Upper lobe of right lung (tissue), 1 donor: ENCODE measurements at regions not wholly inside any gene's neighbourhood (a gene's known extent, or its start where the extent isn't known, plus 50 kb on each side); places are given as distances from the start of the nearest gene placed in this dataset.

Source experiments
- ATAC-seq: fragments of 200-7000 bp; cut with Tn5 transposase; one replicate; pipeline ENCODE4 v1.9.1; 2020; ENCODE audit warnings: mild to moderate bottlenecking, moderate library complexity
- DNase-seq: peaks from one replicate; pipeline ENCODE4 v3.0.0-alpha.2; 2020
- H3K27ac ChIP-seq: fragments of 200-600 bp; one replicate; pipeline ENCODE4 v1.8.0; 2022
- H3K27me3 ChIP-seq: fragments of 200-600 bp; one replicate; pipeline ENCODE4 v1.8.0; 2022; ENCODE audit warnings: mild to moderate bottlenecking
- H3K36me3 ChIP-seq: fragments of 200-600 bp; one replicate; pipeline ENCODE4 v1.8.0; 2022
- H3K4me1 ChIP-seq: fragments of 200-600 bp; one replicate; pipeline ENCODE4 v1.8.0; 2022
- H3K4me3 ChIP-seq: fragments of 200-600 bp; one replicate; pipeline ENCODE4 v1.8.0; 2022; ENCODE audit warnings: mild to moderate bottlenecking
- H3K9me3 ChIP-seq: fragments of 200-600 bp; one replicate; pipeline ENCODE4 v1.8.0; 2022
- CTCF ChIP-seq: fragments of 200-600 bp; IDR thresholded peaks from one replicate; pipeline ENCODE4 v1.8.0; 2022; ENCODE audit warnings: antibody characterized with exemption
- intact Hi-C: fragments of 100-400 bp; cut with DNase I; formaldehyde crosslinking; loops from one replicate; pipeline ENCODE4 v1.11.0; 2022
- donor health status: DM: no; HTN: yes; CAD: no; lungs with severe emphysema.

DNA sequence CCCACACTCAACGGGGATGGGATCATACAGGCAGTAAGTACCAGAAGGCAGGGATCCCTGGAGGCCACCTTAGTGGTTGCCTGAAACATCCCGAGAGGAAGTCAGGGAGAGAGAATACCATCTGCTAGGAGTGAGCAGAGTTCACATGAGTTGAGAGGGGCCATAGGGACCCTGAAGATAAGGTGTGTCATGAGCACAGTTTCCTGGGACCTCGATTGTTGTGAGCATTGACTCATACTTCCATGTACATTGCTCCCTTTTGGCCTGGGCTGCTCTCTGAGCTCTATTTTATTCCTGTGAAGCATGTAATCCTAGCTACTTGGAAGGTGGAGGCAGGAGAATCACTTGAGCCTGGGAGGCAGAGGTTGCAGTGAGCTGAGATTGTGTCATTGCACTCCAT, 120.5 kb downstream of the TBC1D30 start:
- Histone ChIP-seq H3K27ac (no peak overlapping the region), H3K36me3 (no peaks in the 10 kb centered on the region), H3K4me1 (peaks cover 10% of the 10 kb centered on the region), H3K27me3 (no peaks in the 10 kb centered on the region), H3K4me3 (no peak overlapping the region), H3K9me3 (no peaks in the 10 kb centered on the region)
- TF ChIP-seq CTCF = no peak
- no peak for ATAC-seq
- intact Hi-C loops = no loop called here
- no peak for DNase-seq

DNA sequence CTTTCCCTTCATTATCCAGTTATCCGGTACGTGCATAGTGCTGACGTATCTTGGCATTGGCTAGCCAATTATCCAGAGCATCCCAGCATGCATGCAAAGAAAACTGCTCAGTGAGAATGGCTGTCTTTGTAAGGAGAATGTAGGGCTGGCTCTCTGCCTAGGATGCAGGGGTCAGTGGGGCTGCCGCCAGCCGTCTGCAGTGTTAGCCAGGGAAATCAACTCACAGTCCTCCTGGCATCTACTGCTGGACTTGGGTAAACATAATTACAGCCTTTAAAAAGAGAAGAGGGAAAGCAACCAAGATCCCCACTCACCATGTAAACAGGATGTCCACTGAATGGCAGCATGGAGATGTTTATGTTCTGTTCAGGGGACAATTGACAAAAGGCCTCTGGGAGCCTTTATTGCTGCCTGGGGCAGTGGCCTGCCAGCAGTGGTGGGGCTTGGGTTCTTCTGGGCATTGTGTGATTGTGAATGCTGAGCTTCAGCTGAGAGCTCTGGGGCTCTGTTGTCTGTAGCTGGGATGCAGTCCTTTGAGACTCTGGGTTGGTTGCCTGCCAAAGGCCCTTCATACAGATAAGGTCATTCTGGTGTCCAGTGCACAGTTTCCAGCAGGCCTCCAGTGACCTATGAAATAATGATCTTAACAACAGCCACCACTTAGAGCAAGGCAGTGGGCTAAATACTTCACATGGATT, 121.8 kb downstream of the TBC1D30 start:
- intact Hi-C loops = no loop called here
- H3K9me3 ChIP-seq = no peaks in the 10 kb centered on the region

GRCh38 chr12:64950711-64951298, 126.4 kb downstream of the TBC1D30 start:
- Histone ChIP-seq H3K4me1 (peaks cover 16% of the 10 kb centered on the region), H3K27me3 (no peaks in the 10 kb centered on the region), H3K27ac (no peak overlapping the region), H3K9me3 (no peaks in the 10 kb centered on the region), H3K36me3 (no peaks in the 10 kb centered on the region), H3K4me3 (no peak overlapping the region)
- no peak for ATAC-seq
- intact Hi-C loops = no loop called here
- no peak for TF ChIP-seq CTCF
- no peak for DNase-seq

More for the DNA sequence above, 121.8 kb downstream of the TBC1D30 start:
- H3K36me3 ChIP-seq = no peaks in the 10 kb centered on the region
- peak; percentile 68 for ATAC-seq
- TF ChIP-seq CTCF = no peak
- no peak for DNase-seq
- H3K4me1 ChIP-seq = peaks cover 19% of the 10 kb centered on the region
- H3K27me3 ChIP-seq = no peaks in the 10 kb centered on the region
- H3K4me3 ChIP-seq = no peak overlapping the region
- peak overlapping the region; percentile 30 for H3K27ac ChIP-seq

GRCh38 chr12:64951944-64952343, 127.5 kb downstream of the TBC1D30 start:
- no peak overlapping the region for H3K27ac ChIP-seq
- intact Hi-C loops = no loop called here
- TF ChIP-seq CTCF = no peak
- H3K9me3 ChIP-seq = no peaks in the 10 kb centered on the region
- no peaks in the 10 kb centered on the region for H3K27me3 ChIP-seq
- no peaks in the 10 kb centered on the region for H3K36me3 ChIP-seq
- DNase-seq = no peak
- H3K4me1 ChIP-seq = peaks cover 9% of the 10 kb centered on the region
- no peak for ATAC-seq
- no peak overlapping the region for H3K4me3 ChIP-seq

DNA sequence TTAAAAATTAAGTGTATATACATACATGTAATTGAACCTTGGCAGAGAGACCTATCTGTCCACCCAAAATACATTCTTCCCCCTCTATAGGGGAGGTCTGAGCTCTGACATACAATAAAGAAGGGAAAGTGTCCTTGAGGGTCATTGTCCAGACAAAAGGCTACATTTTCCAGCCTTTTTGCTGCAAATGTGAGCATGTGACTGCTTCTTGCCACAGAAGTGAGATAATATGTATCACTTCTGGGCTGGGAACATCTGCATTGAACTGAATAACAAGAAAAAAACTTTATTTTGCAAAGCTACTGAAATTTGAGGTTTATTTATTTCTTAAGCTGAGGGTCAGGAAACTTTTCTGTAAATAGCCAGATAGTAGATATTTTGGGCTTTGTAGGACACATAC, 131.3 kb downstream of the TBC1D30 start:
- no peaks in the 10 kb centered on the region for H3K36me3 ChIP-seq
- no peaks in the 10 kb centered on the region for H3K27me3 ChIP-seq
- DNase-seq (no peak), ATAC-seq (no peak)
- no peak overlapping the region for H3K27ac ChIP-seq
- TF ChIP-seq CTCF = no peak
- no peak overlapping the region for H3K4me3 ChIP-seq
- intact Hi-C loops = no loop called here
- H3K4me1 ChIP-seq = peaks cover 1% of the 10 kb centered on the region
- H3K9me3 ChIP-seq = no peaks in the 10 kb centered on the region
